HG02610 (cell line): ENCODE measurements at regions not wholly inside any gene's neighbourhood (a gene's known extent, or its start where the extent isn't known, plus 50 kb on each side); places are given as distances from the start of the nearest gene placed in this dataset.

Experiments used
- ATAC-seq: cut with Tn5 transposase; IDR thresholded peaks from one replicate; pipeline ENCODE4 v1.9.1; 2021; ENCODE audit warnings: mild to moderate bottlenecking, moderate library complexity; ENCODE audit not compliant: unreplicated experiment

DNA sequence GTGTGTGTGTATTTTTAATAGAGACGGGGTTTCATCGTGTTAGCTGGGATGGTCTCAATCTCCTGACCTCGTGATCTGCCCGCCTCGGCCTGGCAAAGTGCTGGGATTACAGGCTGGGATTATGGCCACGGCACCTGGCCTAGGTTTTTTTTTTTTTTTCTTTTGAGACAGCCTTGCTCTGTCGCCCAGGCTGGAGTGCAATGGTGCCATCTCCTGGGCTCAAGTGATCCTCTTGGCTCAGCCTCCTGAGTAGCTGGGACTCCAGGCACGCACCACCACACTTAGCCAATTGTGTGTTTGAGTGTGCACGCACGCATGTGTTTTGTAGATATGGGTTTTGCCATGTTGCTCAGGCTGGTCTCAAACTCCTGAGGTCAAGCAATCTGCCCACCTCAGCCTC lies 629.8 kb downstream of the ETV1 start:
- ATAC-seq: no peak

DNA sequence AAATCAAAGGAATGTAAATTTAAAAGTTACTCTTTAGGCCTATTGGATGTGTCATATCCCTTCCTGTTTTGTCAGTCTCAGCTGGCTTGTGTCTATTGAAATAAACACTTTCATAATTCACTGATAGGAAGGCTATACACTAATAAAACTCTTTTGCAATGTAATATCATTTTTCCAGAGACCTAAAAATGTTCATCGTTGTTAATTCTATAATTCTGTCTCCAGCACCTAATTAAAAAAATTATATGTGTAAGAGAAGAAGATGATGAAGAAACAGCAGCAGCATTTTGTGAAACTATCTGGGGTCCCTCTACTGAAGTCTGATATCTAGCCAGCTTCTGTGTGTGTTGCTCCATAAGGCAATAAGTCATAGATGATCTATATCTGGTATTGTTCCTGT lies 602.7 kb downstream of the ETV1 start:
- ATAC-seq: no peak

DNA sequence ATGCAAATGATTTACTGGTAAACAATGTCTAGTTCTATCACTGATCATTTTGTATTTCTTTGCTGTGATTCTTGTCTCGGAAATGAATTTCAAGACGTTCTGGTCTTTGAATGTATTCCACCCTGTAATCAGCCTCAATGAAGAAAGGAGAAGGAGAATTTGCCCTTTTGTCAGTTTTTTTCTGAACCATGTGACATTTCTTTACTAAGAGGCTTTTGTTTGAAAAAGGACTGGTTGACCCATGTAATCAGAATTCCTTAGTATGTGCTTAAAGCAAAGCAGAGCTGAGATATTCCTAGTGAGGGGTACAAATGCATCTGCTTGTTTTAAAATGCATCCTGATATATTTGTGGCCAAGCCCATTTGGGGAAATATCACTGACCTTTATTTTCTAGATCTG lies 581.6 kb downstream of the ETV1 start:
- no peak for ATAC-seq

DNA sequence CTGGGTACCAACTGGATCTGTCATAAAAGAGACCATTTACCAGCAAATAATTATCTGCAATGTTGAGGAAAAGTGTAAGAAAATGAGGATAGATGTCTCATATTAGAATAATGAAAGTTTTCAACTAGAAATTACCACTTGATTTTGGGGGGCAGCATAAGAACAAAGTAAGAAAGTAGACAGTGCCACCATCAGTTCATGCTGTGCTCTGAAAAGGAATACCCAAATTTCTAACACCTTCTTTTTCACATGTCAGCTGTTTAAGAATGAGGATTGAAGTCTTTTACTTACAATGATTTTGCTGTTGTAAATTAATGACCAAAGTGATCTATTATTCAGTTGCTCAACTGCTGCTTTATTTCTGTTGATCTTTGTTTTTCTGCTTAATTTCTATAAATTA lies 578.3 kb downstream of the ETV1 start:
- ATAC-seq: no peak

- no peak for ATAC-seq
These were observed 577.8 kb downstream of the ETV1 start for GRCh38 chr7:13411636-13412035.

- no peak for ATAC-seq
These were observed 575.3 kb downstream of the ETV1 start for GRCh38 chr7:13414181-13414580.

DNA sequence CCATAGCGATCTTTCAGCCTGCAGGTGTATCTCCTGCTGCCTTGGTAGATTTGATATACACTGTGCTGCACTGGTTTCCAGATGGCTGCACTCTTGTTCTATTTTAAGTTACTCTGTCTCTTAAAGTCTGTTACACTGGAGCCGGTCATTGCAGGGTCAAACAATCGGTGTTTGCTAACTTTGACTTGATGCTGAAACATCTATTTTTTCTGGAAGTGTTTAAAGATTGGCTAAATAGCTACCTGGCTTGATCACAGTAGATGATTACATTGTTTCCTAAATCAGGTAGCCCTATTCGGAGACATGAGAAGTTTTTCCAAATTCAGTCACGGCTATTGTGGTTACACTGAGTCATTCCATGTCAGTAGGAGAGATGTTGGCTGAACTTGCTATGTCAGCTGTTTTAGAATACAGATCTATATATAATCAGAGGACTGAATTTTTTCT lies 574.8 kb downstream of the ETV1 start:
- ATAC-seq: no peak

GRCh38 chr7:13416071-13416470 lies 573.4 kb downstream of the ETV1 start:
- ATAC-seq: no peak

DNA sequence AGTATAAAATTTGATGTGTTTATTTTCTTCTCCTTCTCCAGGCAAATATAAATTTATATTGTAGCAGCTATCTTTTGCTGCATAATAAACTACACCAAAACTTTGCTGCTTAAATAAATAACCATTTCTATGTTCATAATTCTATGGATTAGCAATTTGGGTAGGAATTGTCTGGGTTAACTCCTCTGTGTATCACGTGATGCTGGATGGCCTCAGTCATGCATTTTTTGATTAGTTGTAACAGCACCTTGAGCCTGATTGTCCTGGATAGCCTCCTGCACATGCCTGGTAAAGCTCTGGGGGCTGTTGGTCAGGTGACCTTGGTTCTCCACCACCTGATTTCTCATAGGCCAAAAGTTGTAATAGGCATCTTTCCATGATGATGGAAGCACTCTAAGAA lies 572.9 kb downstream of the ETV1 start:
- ATAC-seq: no peak

DNA sequence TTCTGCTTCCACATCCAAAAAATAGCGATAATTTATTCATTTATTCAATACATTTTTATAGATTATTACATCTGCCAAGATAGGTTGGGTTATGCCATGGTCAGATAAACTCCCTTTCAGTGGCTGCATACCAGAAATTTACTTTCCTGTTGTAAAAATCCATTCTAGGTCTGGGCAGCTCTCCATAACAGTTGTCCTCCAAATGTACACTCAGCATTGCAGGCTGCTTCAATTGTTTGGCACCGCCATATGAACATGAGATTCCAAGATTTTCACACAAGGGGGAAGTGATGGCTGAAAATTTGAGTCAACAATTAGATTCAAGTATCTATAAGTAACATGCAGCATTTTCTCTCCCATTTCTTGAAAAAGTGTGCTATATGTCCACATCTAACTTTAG lies 568.7 kb downstream of the ETV1 start:
- no peak for ATAC-seq

DNA sequence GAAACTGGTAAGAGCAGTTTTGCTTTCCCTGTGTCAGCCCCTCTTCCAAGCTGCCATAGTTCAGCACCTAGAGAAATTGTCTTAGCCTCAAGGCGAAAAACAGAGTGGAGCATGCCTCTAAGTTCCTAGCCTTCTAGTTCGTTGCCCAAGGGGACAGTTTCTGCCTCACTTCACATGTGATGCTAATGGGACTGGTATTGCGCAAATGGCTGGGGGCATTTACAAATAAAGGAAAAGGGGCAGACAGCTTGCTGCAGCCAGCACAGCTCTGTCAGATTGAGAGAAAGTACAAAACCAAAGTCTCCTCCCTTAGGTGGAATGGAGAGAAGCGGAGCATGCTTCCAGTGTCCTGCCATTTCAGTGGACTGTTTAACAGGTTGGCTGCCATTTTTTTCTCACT lies 567.7 kb downstream of the ETV1 start:
- ATAC-seq: no peak

GRCh38 chr7:13433946-13434345 lies 555.5 kb downstream of the ETV1 start:
- no peak for ATAC-seq

- no peak for ATAC-seq
These were observed 547.2 kb downstream of the ETV1 start for GRCh38 chr7:13442226-13442625.

GRCh38 chr7:13447637-13448036 lies 541.8 kb downstream of the ETV1 start:
- ATAC-seq: no peak

DNA sequence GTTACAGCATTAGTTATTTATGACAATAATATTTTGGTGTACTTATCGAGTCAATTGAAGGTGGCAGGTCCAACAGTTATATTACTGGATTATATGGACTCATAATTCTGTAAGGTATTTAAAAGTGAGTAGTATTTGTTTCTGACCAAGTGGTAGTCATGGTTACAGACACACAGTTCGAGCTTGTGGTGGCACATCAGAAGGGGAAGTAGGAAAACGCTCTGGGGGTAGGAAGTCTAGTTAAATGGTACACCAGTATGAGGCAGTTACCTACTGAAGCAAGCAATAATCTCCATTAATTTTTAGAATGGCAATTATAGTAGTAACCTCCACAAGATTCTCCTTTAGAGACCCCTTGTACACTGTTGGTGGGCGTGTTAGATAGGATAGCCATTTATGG lies 541.2 kb downstream of the ETV1 start:
- no peak for ATAC-seq

DNA sequence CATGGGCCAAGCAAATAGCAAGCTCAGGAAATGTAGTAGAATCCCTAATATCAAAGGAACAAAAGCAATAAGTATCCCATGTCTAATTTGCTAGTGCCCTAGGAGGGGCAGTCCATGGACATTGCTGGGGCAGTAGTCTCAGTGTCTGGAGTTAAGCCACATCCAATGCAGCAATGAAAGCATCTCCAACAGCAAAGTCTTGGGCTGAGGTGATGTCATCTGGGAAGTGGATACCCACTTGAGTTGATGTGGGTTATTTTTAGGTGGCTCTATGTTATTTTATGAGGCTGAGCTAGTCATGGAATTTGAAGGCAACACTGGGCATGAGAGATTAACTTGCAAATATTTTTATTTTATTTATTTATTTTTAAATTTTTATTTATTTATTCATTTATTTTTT lies 540.0 kb downstream of the ETV1 start:
- no peak for ATAC-seq

DNA sequence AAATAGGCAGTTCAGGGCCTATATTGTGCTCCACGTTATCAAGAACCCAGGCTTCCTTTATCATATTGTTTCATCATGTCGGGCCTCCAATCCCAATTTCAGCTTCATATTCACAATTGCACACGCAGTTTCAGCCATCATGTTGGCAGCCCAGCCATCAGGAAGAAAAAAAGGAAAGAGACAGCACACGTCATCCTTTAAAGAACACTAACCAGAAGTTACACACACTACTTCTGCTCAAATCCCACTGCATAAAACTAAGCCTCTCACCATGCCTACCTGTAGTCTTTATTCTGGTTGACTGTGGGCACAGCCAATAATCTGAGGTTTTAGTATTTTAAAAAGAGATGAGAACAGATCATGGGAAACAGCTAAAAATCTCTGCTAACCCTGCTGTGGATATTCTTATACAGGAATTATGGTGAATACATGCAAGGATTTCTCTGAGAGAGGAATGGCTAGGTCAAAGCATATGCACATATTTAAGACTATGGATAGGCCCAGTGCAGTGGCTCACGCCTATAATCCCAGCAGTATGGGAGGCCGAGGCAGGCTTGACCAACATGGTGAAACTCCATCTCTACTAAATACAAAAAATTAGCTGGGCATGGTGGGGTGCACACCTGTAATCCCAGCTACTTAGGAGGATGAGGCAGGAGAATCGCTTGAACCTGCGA lies 534.4 kb downstream of the ETV1 start:
- ATAC-seq: no peak

DNA sequence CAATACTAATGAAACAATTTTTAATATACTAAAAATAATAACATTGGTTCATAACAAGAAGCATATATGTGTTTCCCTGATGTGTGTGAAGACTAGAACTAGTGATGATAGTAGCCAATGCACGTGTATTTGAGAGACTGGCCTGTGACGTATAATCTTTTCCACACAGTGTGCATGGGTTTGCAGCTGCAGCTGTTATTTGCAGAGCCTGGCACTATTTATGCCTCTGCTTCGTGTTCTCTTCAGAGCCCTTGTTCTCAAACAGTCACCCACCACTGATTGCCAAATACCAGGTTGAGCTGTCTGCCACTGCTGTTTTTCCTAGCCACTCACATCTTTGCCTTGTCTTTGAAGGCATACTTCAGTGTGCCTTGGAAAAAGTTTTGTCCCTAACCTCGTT lies 531.7 kb downstream of the ETV1 start:
- no peak for ATAC-seq

DNA sequence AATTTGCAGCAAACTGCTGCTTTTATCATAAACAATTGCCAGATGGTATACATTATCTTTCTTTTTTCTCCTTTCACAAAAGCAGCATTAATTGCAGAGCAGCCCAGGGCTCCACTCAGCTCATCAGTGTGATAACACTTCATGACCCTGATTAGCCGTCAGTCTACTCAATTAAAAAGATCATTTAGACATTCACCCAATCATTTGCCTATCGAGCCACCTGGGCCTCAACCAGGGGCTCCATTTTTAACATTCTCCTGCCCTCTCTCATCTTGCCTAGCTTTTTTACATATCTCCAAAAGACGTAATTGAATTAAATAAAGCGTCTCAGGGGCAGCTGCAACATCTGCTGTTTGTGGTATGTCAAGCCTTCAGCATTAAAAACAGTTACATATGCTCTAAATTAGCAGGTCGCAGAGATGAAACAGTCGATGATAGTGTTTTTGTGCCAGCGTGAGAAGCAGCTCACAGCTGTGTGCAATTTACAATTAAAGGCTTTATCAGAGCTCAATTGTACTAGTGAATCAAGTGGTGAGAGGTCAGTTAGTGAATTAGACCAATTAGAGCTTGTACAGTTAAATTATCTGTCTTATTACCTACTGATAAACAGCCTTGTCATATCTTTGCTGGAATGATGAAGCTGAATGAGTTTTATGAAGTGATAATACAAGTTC lies 522.5 kb downstream of the ETV1 start:
- no peak for ATAC-seq

DNA sequence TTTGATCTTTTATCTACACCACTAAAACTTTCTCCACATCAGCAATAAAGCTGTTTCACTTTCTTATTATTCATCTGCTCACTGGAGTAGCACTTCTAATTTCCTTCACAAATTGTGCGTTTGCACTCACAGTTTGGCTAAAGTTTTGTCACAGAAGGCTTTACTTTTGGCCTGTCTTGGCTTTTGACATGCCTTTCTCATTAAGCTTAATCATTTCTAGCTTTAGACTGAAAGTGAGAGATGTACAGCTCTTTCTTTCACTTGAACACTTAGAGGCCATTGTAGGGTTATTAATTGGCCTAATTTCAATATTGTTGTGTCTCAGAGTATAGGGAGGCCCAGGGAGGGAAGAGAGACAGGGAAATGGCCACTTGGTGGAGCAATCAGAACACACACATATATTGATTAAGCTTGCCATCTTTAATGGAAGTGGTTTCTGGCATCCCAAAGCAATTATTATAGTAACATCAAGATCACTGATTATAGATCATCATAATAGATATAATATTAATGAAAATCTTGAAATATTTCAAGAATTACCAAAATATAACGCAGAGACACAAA lies 512.5 kb downstream of the ETV1 start:
- ATAC-seq: no peak

DNA sequence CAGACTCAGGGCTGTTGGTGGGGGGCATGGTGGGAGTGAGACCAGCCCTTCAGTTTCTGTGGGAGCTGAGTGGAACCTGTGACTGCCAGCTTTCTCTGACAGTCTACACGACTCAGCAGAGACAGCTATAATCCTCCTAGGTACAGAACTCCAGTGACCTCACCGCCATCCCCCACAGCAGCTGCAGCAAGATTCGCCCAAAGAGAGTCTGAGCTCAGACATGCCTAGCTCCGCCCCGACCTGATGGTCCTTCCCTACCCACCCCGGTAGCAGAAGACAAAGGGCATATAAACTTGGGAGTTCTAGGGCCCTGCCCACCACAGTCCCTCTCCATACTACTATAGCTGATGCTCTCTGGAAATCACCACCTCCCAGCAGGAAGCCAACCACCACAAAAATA lies 500.1 kb downstream of the ETV1 start:
- ATAC-seq: no peak

DNA sequence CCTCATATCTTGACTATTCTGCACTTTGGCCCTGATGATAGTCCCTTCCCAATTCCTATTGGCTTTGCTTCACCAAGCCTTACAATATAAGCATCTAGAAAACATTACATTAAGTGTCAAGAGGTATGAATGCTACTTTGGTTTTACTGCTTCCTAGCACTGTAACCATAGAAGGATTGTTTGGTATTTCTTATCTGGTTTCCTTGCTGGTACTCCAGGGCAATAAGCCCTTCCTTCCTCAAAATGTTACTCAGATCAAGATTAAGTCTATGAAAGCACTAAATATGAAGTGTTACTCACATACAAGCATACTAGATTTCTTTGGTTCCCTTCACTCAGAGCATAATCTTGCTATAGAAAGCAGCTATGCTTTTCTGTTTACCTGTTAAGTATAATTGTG lies 492.5 kb downstream of the ETV1 start:
- no peak for ATAC-seq

DNA sequence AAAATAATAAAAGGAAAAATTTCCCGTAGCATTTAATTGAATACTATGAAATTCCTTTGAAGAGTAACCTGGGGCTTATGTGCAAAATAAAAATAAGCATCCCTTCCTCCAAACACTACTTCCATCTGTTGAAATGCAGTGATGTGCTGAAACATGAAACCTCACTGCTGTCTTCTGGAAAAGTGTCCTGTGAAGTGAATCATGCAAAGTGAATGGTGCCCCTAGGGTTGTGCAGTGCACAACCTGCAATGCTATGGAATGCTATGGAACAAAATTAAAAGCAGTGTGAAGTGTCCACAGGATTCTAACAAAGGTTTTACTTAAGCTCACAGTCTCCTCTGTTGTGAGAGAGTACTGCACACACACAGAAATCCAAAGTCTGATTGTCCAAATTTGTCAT lies 480.9 kb downstream of the ETV1 start:
- no peak for ATAC-seq
